ENCODE measurements at regions not wholly inside any gene's neighbourhood (a gene's known extent, or its start where the extent isn't known, plus 50 kb on each side); places are given as distances from the start of the nearest gene placed in this dataset.
A peak's percentile ranks its signal among the peaks of the same experiment; 100 is the strongest.
"Not testable (repeated sequence)": the region's sequence is repeated elsewhere in the genome, so short reads cannot be mapped to it uniquely, and the experiment has no call there.

DNA sequence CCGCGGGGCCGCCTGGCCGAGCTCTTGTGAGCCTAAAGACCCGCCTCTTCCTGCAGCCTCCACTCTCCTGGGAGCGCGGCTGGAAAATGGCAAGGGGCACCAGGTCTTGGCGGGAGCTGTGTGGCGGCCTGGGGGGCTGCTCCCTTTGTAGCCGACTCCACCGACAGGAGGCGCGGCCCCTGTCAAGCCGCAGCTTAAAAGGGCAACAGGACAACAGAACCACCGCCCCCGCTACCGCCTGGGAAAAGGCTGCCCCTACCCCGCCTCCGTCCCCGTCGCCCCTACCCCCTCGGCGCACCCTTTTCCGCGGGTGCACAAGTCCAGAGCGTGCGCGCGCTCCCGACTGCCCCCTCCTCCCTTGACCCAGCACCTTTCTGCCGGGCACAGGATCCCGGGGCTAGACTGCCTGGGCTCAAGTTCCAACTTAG, 60.3 kb downstream of the GOLGA8K start:
- peak; percentile 24 for DNase-seq

DNA sequence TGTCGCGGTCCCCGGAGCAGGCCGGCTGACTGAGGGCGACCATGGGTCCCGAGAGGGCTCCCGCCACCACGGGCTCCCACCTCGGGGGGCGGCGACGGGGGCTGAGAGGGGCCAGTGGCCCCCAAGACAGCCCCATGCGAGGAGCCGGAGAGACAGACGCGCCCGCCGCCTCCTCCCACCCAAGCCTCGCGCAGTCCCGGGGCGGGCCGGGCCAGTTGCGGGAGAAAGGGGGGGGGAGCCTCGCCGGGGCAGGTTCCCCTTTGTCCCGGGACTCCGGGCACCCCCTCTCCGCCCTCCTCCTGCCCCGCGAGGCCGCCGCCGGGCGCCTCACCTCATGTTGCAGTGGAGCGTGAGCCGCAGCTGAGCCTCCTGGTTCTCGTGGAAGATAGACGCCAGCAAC, 60.8 kb downstream of the GOLGA8K start:
- DNase-seq = not testable (repeated sequence)

DNA sequence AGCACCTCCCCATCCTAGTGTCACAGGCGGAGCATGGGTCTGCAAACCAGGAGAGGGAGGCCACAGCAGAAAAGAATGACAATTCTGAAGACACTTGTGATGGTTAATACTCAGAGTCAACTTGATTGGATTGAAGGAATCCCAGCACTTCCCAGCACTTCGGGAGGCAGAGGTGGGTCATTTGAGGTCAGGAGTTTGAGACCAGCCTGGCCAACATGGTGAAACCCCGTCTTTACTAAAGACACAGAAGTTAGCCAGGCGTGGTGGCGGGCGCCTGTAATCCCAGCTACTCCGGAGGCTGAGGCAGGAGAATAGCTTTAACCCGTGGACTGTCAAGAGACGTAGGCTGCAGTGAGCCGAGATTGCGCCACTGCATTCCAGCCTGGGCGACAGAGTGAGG, 61.6 kb downstream of the GOLGA8K start:
- DNase-seq = not testable (repeated sequence)

DNA sequence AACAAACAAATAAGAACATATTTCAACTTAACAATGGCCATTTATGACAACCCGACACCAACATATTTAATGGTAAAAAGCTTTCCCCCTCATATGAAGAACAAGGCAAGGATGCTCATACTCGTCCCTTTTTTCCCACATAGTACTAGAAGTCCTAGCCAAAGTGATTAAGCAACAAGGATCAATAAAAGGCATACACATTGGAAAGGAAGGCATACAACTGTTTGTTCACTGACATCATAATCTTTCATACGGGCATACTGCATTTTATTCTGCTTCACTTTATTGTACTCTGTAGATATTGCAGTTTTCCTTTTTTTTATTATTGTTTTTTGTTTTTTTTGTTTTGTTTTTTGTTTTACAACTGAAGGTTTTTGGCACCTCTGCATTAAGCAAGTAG, 66.3 kb downstream of the GOLGA8K start:
- DNase-seq = not testable (repeated sequence)

DNA sequence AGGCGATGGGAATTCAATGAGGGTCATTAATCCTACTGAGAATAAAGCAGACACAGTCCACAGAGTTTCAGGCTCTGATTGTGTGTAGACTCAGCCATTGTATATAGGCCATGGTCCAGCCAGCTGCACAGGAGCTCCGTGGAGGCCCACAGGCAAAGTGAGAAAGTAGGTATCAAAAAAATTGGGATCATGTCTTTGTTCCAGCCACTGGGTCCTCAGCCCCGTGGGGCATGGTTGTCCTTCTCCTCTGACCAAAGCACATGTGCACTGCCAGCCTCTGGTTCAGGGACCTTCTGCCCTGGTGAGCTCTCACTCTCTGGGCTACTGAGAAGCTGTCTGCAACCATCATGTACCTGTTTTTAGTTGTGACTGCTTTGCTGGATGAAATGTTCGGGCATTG, 79.7 kb downstream of the GOLGA8K start:
- not testable (repeated sequence) for DNase-seq

DNA sequence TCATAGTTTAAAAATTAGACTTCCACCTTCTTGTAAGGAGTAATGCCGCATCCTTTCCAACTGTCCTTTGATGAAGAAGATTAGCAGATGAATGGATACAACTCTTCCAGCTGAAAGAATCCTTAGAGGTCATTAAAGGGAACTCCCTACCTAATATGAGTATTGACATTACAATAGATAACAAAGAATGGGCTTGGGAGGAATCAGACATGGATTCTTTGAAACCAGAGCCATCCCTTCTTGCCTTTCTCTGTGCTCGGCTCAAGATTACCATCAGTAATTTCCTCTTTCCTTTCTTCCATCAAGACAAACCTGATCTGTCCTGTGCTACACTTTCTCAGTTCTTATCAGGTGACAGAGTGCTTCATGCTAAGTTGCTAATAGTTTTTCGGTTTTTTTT, 83.8 kb downstream of the GOLGA8K start:
- DNase-seq = not testable (repeated sequence)

DNA sequence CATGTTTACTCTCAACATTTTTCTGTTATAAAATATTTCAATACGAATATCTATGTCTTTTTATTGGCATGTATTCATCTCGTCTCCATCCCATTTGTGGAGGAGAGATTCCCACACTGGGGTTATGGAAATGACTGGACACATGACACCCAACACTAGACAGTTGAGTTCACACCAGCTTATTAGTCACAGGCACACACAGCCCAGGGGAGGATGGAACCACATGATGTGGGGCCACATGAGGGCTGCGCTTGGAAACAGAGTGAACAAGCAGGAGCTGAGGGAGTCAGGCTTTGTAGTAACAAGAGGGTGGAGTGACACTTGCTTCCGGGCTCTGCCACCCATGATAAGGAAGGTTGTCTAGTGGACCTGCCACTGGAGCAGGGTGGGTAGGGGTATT, 86.6 kb downstream of the GOLGA8K start:
- DNase-seq = not testable (repeated sequence)

DNA sequence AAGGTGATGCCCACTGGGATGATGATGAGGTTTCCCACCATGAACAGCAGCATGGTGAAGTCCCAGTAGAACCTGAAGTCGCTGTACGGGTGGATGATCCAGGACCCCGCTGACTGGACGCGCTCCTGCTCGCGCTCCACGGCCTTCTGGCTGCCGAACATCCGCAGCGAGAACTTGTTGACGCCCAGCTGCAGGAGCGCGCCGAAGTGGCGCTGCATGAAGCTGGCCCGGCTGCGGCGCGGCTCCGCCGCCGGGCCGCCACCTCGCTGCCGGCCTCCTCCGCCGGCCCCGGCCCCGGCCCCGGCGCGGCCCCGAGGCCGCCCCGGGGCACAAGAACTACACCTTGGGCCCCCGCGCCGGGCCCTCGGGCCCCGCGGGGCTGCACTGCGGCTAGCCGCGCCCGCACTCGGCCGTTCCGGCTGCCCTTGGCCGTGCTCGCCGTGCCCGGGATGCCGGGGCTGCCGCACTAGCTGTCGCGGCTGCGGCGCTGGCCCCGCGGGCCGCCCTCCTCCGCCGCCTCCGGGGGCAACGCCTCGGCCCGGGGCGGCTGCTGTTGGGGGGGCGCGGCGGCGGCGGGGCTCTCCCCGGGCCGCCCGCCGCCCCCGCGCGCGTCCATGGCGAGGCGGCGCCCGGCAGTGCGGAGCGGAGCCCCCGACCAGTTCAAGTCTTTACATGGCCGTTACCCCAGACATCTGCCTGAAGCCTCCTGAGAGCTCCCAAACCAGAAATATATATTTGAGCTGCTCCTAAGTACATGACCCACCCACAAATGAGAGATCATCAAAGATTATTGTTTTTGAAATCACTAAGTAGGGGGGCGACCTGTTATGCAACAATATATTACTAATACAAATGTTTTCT, 87.8 kb downstream of the GOLGA8K start:
- not testable (repeated sequence) for DNase-seq

DNA sequence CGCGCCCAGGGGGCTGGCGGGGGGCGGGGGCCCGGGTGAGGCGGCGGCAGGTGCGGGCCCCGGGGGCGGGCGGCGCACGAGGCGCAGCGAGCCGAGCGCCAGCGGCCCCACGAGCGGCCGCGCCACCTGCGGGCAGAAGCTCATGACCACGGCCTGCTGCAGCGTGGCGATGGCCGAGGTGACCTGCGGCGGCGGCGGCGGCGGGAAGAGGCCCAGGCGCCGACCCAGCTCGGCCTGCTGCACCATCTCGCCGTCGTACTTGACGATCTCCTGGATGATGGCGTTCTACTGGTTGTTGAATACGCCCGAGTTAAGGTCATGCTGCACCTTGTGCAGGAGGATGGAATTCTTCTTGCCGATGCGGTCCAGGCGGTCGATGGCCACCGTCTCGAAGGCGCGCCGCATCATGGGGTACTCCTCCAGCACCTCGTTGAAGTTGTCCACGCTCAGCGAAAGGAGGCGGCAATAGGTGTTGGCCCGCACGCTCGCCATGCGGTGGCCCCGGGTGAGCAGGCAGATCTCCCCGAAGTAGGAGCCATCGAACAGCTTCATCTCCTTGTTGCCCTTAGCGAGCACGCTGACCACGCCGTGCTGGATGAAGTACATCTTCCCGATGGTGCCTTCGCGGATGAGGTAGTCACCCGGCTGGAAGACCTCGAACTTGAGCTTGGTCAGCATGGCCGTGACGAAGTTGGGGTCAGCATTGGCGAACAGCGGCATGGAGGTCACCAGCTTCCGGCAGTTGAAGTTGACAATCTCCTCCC, 89.5 kb downstream of the GOLGA8K start:
- DNase-seq = not testable (repeated sequence)

DNA sequence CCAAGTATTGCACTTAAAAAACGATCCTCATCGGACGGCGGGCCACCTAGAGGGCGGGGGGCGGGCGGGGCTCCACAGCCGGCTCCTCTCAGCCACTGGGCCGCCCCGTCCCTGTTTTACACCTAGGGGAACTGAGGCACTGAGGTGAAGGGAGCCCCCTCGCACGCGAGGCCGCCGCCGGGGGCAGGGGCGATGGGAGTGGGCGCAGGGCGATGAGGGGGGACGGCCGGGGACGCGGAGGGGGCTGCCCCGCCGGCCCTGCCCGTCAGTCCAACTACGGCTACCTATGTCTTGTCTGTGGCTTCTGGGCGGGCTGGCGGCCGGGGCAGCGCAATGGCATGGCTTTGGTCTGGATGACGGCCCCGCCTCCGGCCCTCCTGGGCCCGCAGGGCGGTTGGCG, 90.4 kb downstream of the GOLGA8K start:
- DNase-seq = not testable (repeated sequence)

DNA sequence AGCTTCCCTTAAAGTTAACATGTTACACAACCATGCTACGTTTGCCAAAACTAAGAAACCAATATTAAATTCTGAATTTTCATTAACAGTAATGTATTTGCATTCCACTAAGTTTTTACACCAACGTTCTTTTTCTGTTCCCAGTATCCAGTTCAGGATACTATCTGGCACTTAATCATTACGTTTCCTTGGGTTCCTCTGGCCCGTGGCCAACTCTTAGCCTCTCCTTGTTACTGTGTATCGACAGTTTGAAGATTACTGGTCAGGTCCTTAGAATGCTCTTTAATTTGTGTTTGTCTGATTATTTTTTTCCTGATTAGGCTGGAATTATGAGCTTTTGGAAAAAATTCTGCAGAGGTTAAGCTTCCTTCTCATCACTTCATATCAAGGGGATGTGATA, 95.5 kb downstream of the GOLGA8K start:
- not testable (repeated sequence) for DNase-seq

DNA sequence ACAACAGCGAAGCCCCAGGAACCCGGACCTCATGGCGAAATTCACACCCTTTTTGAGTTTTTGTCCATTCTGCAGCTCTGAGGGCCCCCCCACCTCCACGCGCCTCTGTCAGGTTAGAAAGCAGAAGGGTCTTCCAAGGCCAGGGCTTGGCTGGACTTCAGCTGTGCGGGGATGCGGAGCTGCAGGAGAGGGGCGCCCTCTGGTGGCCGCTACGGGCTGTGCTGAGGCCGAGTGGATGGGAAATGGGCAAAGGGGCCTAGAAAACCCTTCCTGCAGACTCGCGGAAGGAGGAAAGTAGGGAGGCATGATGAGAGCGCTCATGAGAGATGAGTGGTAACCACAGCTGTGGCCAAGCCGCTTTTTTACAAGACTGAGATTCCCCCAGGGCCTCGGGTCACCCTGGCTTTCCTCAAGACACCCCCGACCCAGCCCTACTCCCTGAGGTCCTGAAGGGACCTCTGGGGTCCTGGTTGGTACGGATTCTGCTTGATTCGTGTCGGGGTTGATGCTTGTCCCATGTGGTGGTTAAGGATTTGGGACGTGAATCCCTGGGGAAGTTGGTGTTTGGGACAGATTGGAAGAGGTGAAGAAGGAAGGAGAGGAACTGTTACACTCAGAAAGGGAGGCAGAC, 126.8 kb downstream of the GOLGA8K start:
- DNase-seq = peak; percentile 0

DNA sequence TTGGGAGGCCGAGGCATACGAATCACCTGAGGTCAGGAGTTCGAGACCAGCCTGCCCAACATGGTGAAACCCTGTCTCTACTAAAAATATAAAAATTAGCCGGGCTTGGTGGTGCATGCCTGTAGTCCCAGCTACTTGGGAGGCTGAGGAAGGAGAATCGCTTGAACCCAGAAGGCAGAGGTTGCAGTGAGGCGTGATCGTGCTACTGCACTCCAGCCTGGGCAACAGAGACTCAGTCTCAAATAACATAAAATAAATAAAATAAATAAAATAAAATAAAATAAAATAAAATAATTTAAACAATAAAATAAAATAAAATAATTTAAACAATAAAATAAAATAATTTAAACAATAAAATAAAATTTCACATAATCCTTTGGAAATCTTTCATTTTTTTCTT, 149.1 kb downstream of the GOLGA8K start:
- DNase-seq = not testable (repeated sequence)

DNA sequence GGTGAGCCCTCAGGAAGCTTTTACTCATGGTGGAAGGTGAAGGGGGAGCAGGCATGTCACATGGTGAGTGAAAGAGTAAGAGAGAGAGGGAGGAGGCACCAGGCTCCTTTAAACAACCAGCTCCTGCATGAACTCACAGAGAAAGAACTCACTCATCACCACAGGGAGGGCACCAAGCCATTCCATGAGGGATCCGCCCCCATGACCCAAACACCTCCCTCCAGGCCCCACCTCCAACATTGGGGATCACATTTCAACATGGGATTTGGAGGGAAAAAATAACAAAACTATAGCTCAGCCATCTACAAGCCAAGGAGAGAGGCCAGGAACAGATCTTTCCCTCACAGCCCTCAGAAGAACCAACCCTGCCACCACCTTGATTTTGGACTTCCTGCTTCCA, 153.9 kb downstream of the GOLGA8K start:
- DNase-seq = not testable (repeated sequence)

DNA sequence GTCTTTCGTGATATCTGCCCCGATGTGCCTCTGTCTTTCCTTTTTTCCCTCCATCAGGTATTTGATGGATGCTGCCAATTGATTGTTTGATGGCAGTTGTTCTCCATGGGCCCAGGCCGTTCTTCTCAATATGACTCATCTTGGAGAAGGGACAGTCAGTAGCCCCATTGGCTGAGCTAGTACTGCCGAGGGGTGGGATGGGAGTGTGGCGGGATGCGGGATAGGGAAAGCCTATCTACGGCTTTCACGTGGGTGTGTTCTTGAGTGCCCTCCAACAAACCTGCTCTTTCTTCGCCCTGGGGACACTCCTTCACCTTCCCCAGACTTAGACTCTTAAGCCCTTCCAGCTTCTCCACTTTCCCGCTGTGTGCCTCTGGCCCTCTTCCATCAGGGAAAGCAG, 159.4 kb downstream of the GOLGA8K start:
- not testable (repeated sequence) for DNase-seq

DNA sequence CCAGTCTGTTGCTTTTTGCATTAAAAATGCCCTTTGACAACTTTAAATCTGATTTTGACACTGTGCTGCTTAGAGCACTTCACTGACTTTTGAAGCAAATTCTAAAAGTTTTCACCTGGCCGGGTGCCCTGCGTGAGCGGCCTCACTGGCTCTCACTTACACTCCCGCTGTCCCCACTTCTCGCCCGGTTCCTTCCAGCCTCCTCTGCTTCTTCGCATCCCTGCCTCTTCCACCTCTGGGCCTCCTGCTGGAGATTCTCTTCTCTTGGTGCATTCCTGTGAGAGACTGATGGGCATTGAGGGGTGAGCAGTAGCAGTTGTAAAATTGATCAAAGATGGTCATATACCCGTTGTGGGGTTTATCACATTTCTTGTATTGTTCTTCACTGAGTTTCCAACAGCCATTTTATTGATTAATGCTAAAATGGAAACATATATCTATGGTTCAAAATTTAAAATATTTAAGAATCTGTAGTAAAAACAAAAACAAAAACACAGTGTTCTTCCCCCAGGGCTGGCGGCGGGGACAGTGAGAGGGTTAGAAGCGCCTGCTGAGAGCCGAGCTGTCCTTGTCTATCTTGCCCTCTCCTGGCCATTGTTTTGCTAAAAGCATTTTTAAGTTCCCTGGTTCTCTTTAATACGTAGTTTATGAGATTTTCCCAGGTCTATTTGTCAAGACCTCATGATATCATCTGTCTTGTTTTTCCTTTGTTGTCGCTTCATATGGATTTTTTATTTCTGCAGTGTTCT, 160.1 kb downstream of the GOLGA8K start:
- DNase-seq = not testable (repeated sequence)

DNA sequence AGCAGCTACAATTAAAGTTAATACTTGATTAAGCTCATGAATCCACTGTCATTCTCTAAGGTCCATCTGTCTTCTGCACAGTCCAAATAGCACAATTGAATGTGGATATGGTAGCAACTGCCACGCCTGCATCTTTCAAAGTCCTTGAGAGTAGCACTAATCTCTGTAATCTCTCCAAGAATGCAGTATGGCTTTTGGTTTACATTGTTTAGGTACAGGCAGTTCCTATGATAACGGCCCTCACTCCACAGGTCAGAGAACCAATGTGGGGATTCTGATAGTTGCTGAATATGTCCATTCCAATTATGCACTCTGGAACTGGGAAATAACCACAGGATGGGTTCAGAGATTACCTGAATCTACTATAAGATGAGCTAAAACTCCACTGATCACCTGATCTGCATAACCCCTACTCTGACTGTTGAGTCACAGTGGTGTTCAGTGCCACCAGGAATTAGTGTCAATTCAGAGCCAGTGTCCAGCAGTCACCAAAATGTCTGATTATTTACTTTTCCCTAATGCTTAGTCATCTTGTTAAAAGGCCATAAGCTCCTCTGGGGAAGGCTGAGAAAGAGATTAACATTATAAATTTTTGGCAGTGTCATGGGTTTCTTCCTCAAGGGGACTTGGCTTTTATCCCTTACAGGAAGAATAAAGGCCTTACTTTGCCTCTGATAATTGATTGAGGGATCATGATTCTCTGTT, 175.5 kb downstream of the GOLGA8K start:
- not testable (repeated sequence) for DNase-seq

DNA sequence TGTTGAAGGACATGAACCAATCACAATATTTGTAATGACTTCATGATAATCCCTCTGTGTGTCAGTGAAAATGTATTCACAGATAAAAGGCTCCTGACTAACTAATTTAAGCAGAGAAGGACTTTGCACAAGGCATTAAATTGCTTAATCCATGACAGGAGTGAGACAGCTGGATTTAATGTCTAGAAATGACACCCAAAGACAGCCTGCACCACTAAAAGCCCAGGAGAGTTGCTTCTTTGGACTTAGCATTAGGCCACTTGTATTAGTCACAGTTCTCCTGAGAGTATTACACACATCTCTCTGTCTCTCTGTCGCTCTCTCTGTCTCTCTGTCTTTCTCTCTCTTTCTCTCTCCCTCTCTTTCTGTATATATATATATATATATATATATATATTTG, 180.4 kb downstream of the GOLGA8K start:
- DNase-seq = no peak

Data from hematopoietic multipotent progenitor cell treated with erythropoietin and hydrocortisone succinate and interleukin-3 and kit ligand, for 4 days (in vitro differentiated cells).